NCI-H524 (cell line): ENCODE measurements at regions not wholly inside any gene's neighbourhood (a gene's known extent, or its start where the extent isn't known, plus 50 kb on each side); places are given as distances from the start of the nearest gene placed in this dataset.

Source experiments
- DNase-seq, 2 experiments: peaks; one replicate each; lab custom pipeline; 2025; lab: John Stamatoyannopoulos, UW

DNA sequence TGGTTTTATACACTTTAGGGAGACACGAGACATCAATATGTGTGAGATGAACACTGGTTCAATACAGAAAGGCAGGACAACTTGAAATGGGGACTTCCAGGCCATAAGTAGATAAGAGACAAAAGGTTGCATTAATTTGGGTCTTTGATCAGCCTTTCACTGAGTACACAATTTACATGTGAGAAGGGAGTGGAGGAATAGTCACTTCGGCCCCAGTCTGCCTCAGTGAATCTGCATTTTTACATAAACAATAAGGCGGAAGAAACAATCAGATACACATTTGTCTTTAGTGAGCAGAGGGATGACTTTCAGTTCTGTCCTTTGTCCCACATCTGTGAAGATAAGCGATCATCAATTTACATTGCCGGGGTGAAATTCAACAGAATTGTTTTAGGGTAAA is 104.3 kb upstream of the ARL4C start:
- DNase-seq: no peak

DNA sequence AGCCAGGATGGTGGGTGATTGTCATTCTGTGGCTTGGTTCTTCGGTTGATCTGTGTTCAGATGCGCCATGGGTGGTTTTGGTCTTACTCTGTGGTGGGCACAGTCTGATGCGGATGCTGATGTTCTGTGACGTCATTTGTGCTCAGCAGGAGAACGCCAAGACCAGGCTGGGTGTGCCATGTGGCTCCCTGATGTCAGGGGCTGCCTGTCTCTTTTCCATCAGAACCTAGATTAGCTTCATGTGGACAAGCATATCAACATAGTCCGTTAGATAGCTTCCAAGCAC is 100.6 kb upstream of the ARL4C start:
- no peak for DNase-seq

DNA sequence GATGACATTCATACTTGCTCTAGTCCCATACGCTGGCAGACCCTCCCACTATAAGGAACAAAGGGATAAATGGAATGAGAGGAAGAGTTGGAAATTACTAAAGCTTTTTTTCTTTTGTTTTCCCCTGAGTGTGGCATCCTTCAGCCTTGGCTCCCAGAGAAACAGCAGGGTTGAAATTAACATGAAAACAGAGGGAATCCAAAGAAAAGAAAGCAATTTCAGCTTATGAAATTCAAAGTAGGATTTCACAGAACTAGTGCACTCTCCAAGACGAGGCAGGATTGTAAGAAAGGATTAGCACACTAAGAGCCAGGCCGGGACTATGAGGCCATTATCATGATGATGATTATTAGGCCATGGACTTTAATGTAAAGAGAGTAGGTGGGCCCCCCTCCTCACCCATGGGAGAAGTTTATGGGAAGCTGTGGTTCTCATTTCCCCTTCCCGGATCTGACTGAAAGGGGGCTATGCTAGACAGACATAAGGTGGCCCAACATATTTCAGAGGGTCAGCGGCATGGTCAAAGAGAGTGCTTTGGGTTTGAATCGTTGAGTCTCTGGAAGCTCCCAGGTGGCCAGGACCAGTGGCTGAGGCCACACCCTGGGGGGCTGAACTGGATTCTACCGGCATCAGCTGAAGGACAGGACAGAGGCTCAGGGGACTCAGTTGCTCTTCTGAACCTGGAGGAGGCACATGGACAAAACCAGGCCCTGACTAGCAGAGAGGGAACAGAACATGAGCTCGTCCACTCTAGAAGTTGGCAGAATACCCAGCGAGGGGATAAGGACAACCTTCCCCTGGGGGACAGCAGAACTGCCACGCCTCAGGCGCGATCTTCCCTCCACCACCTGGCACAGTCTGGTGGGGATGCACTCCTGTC is 100.1 kb upstream of the ARL4C start:
- peak in 1 of 2 experiments; percentile 5 for DNase-seq

GRCh38 chr2:234595829-234596228 is 98.9 kb upstream of the ARL4C start:
- DNase-seq: peak in 1 of 2 experiments; percentile 8

DNA sequence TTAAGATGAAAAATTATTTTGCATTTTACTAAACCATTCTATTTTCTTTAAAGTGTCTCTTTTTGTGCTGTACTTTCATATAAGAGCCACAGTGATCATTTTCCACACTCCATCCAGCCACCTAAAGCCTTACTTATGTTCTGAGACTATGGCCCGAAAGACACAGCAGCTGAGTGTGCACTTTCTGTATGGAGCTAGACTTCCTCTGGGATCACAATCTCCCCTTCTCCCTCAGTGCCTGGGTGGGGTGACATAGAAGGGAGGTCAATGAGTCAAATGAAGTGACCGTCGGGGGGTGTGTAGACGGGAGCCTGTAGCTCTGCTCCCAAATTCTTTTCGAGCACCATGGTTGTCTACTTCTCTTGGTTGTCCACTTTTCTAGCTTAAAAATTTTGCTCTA is 97.8 kb upstream of the ARL4C start:
- DNase-seq: no peak

DNA sequence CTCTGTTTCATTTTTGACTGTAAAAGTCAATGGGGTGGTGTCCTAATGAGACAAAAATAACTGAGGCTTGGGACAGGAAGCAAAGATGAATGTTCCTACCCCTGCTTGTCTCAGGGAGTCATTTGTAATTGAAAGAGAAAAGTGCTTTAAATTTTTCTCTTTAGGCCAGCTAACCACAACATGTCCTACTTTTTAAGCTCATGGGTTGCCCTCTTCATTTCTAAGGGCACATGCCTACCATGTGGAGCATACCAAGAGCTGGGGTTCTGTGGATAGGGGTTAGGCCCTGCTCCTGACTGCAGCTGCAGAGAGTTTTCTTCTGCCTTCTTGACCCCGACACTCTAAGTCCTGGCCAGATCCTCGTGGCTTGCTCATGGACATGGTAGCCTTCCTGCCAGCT is 96.8 kb upstream of the ARL4C start:
- DNase-seq: no peak

DNA sequence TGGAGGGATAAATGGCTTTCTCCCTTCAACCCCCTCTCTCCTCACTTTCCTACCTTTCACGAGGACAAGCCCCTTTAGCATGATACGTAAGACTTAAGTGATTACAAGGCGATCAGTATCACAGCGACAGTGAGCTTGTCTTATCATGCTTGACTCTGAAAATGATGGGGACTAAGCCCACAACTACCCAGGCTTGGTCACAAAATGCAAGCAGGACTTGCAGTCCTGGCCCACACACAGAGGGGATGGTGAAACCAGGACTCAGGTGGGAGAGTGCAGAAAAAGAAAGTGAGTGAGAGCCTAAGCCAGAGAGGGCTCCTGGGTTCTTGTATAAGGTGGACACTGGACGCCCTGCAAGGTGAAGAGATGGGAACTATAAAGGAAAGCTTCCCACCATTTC is 95.7 kb upstream of the ARL4C start:
- no peak for DNase-seq

- DNase-seq: no peak
Measured at GRCh38 chr2:234590076-234590475, 93.2 kb upstream of the ARL4C start.

DNA sequence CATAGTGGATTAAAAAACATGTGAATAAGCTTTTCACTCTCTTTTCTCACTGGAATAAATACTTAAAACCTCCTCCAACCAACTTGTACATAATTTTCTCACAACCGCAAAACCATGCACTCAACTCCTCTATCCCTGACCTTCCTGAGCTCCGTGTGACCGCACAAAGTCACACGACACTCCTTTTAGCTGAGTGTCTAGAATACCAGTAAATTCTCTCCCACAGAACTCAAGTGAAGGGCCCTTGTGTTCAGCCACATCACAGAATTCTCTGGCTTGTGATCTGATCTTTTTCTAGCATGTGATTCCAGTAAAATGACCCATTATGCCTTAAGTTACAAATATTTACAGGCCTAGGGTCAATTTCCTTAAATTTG is 91.2 kb upstream of the ARL4C start:
- no peak for DNase-seq

- no peak for DNase-seq
Measured at GRCh38 chr2:234587341-234588053, 90.6 kb upstream of the ARL4C start.

GRCh38 chr2:234583331-234583730 is 86.5 kb upstream of the ARL4C start:
- DNase-seq: no peak

DNA sequence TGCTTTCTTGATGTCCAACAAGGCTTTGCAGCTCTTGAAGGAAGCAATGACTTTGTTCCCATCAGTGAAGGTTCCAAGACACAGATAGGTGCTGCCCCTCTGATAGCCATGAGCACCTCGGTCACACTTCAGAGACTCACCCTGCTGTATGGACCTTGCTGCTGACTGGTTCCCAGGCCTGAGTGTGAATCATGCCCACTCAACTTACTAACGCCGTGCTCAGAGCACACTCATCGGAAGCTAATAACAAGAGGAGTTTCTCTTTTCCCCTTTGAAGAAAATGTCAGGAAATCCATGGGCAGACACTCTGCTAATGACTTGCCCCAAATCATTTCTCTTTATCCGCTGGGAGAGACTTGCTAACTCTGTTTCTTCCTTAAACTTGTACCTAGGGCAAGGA is 83.8 kb upstream of the ARL4C start:
- DNase-seq: no peak

- DNase-seq: peak in 1 of 2 experiments; percentile 35
Measured at GRCh38 chr2:234579231-234579962, 82.5 kb upstream of the ARL4C start.

DNA sequence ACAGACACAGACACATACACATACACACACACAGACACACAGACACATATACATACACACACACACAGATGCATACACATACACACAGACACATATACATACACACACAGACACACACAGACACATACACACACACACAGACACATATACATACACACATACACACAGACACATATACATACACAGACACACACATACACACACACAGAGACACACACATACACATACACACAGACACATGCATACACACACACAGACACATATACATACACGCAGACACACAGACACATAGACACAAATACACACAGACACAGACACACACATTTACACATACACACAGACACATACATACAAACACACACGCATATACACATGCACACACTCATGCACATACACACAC is 81.5 kb upstream of the ARL4C start:
- no peak for DNase-seq

- DNase-seq: no peak
Measured at GRCh38 chr2:234577191-234577590, 80.3 kb upstream of the ARL4C start.

DNA sequence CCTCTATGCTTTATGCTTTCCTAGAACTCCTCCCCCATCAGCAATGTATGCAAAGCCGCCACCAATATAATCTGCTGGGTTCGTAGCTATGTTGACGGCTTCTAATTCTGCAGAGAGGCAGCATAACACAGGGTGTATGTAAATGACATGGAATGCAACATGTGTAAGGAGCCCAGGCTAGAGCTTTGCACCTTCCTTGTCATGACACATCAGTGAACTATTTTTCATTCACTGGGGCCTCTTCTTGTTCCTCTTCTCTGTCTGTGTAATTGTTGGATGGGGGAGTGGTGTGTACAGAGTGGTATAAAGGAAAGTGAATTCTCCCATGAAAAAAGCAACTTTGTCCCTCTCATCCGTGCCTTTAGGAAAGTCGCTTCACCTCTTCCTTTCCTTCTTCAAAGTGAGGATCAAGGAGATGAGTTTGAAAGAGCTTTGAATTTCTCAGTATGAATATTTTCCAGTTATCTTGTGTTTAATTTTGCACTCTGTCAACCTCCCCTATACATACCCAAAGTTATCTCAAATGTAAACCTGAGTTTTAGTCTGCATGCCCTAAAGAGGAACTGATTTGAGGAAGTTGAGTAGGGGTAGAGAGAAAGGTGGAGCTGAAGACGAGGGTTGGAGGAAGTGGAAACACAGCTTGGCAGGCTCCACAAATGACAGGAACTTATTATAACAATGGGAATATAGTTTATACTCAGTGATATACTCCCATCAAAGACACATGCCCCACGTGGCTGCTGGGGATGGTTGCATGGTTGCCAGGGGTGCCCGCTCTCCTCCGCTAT is 74.9 kb upstream of the ARL4C start:
- no peak for DNase-seq

GRCh38 chr2:234570476-234570875 is 73.6 kb upstream of the ARL4C start:
- no peak for DNase-seq

- no peak for DNase-seq
Measured at GRCh38 chr2:234569776-234570430, 73.0 kb upstream of the ARL4C start.

DNA sequence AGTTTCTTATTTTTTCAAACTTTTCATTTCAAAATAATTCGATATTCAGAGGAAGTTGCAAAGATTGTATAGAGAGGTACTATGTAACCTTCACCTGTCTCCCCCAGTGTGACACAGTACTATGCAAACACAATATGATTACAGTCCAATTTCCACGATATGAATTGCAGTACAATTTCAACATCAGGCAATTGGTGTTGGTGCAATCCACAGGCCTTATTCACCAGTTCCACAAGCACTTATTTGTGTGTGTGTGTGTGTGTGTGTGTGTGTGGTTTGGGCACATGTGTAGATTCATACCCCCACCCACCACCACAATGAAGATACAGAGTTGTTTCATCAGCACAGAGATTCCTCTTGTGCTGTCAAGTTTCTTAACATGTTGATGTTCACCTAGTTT is 69.7 kb upstream of the ARL4C start:
- no peak for DNase-seq

GRCh38 chr2:234565842-234566619 is 69.2 kb upstream of the ARL4C start:
- no peak for DNase-seq

DNA sequence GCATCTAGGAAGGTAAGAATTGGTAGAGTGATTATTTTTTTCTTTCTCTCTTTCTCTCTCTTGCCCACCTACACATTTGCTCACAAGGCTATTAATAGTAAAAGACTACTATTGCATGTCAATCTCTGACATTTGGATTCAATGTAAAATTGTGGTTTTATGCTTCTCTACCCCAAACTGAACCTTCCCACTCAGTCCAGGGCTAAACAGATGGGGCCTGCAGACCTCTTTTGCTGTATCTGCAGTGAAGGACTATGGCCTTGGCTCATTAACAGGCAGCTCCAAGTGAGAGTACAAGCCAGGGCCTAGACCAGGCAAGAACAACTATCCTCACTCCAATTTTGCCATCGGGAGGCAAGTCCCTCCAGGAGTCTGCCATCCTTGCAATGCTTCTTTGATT is 68.3 kb upstream of the ARL4C start:
- DNase-seq: peak in 1 of 2 experiments; percentile 14
